ENCODE measurements at regions not wholly inside any gene's neighbourhood (a gene's known extent, or its start where the extent isn't known, plus 50 kb on each side); places are given as distances from the start of the nearest gene placed in this dataset.

DNA sequence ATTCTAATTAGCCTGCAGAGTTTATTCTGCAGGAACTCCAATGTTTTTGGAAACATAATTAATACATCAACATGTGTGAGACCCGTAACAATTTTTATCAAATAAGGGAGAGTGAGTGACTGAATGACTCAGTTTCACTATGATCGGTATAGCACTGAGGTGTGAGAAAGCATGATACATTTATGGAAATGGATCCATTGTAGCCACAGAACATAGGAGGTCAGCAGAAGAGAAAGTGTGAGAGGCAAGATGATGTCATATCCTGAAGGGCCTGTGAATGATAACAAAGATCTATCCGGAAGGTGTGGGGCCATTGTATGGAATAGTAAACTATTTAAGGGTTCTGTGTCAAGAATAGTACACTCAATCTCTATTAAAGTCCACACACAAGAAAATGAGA lies 1406.1 kb upstream of the TENM4 start:
- no peak for DNase-seq (ENCODE audit: low spot score)

DNA sequence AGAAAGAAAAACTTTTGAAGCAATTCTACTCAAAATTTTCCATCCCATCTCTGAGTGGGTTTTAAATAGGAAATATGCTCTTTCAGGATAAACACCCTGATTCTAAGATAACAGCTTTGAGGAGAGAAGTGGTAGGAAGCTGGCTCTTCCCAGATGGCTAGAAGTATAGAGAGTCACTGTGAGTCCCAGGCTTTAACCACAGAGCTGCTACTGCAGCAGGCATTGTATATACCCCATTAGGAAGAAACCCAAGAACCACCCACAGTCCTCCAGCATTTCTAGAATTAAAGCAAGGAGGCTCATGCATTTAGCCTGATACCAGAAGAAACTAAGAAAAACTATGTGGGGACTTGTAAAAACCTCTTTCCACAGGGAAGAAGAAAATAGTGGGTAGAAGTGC lies 1405.6 kb upstream of the TENM4 start:
- no peak for DNase-seq (ENCODE audit: low spot score)

DNA sequence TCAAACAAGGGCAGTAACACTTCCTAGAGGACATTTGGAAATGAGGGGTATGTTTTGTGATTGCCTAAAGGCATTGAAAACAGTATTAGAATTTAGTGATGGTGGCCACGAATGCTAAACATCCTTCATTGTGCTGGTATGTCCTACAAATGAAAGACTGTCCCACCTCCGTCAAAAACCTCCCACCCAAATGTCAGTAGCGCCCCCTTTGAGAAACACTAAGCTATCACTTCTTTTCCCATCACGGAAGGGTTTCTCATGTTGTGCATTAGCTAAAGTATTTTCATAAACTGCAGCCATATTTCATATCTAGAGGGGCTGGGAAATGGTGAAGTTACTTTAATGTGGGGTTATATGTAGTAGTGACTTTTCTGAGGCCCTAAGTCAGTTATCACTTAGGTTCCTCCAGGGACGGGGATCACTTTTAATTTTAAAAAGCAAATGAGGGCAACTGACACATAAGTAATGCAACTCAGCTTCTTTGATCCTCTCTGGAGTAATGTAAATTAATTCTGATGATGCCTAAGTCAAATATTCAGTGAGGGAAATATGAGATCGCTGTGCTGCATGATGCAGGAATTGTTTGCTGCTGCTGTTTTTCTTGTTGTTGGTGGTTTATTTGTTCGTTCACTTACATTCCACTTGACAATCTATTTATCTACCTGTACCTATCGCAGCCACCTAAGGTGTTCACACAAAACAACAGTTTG lies 1403.4 kb upstream of the TENM4 start:
- no peak for DNase-seq (ENCODE audit: low spot score)

DNA sequence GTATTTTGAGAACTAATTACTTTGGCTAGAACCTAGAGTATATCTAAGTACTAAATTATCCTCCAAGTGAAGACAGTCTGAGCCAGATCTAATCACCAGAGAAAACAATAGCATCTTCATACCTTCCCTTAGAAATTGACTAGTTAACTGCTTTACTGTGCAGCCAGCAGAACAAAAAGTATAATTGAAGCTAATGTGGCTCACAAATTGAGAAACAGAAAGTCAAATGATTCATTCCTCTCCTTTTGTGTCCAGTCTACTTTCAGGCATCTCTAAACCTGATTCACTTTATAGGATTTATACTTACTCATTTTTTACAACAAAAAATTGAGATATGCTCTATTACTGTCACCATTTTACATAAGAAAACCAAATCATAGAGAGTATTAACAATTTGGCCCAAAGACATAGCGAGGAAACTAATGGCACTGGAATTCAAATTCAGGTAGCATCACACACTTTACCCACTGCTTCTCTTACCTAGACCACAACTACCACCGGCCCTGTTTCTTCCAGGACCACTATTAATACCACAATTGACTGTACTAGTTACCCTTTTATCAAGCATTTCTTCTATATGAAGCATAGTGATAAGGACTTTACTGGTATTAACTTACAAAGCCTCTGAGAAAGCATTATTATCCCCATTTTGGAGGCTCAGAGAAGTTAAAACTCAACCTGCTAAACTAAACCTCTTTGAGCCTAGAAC lies 1402.6 kb upstream of the TENM4 start:
- no peak for DNase-seq (ENCODE audit: low spot score)

DNA sequence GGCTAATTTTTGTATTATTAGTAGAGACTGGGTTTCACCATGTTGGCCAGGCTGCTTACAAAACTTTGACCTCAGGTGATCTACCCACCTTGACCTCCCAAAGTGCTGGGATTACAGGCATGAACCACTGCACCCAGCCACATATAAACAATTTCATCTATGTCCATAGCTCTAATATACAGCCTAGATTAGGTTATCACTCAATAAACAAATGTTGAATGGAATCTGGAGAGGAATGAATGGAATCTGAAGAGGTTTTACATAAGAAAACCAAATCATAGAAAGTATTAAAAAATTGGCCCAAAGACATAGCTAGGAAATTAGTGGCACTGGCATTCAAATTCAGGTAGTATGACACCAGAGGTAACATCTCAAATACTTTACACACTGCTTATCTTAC lies 1401.4 kb upstream of the TENM4 start:
- no peak for DNase-seq (ENCODE audit: low spot score)

DNA sequence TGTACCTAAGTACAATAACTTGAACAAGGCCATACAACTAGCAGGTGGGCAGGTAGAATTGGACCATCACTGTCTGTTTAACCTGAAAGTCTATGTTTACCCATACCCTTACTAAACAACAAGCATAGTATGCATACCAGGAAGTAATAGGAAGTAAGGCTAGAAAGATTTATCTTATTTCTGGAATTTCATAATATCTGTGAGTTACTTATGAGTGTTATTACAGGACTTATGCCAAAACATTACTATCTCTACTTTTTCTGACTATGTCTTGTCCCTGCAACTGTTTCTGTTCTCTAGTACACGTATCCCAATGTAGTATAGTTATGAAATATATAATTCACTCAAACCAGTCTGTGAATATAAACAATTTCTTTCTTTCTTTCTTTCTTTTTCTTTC lies 1400.8 kb upstream of the TENM4 start:
- DNase-seq (ENCODE audit: low spot score), result no peak

DNA sequence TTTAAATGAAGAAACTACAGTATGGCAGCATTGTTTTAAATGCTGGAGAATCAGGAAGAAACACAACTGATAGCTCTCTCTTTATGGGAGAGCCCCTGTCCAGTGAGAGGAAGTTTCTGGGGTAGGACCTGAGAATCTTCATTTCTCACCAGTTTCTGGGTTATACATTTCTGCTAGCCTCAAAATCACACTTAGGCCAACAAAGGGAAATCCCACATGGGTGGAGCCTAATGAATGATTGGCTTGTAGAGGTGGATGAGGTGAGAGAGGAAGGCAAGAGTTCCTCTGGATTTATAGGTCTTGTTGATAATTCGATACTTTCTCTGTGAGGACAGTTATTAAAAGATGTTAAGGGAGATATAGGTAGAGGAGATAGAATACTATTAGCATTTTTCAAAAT lies 1397.3 kb upstream of the TENM4 start:
- DNase-seq (ENCODE audit: low spot score), result no peak

DNA sequence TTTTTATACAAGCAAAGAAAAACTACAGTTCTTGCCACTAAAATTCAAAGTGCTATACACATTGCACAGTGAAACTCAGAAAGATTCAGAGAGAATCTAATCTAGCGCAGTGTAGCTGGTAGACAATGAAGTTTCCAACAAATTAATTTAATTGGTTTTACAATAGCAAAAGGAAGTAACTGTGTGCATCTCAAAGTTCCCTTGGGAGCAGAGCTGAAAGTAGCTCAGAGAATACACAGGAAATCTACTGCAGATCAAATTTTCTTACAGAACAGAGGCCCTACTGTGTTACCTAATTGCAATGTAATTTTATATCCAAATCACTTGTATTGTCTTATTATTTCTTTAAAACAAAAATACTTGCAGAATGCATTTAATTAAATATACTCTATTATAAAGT lies 1396.2 kb upstream of the TENM4 start:
- no peak for DNase-seq (ENCODE audit: low spot score)

DNA sequence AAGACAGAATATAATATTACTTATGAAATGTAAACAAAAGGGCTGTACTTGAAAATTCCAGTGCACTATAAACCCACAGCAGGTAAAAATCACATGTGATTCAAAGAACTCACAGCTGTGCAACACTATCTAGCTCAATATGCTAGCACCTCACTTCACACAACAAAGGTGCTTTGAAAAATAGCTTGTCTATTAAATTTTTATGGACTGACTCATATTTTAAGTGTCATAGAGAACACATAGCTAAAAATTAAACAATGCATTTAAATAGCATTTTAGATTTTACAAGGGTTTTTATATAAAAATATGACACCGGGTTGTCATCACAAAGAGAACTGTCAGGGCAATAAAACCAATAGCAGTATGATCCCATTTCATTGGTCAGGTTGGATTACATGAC lies 1390.5 kb upstream of the TENM4 start:
- no peak for DNase-seq (ENCODE audit: low spot score)

DNA sequence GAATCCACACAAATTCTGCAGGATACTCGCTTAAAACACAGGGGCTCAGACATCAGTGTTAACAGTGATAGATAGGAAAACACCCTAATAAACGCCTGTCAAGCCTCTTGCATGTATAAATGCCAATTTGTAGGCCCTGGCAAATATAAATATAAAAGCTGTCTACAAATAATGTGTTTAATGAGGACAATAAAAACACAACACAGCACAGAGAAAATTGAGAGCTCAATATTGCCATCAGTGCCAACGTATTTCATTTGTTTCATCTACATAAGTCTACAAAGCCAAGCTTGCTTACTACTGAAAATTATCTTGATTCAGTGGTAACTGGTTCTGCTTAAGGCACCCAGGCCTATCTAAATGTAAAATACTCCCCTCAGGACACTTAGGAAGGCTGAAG lies 1387.0 kb upstream of the TENM4 start:
- no peak for DNase-seq (ENCODE audit: low spot score)

DNA sequence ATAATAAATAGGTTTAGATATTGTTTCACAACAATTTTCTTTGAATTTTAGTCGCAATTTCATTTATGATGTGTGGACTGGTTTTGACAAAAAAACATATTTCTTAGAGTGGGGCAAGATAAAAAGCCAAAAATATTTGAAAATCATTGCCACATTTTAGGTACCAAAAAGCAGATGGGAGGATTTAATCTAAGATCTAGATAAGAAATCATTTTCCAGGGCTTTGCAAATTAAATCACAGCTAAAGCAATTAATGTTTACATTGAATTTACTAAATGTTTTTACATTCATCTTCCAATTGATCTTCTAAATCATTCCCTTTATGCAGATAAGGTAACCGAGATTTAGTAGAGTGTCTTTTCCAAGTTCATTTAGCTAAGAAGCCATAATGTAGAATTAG lies 1386.0 kb upstream of the TENM4 start:
- DNase-seq (ENCODE audit: low spot score), result no peak

DNA sequence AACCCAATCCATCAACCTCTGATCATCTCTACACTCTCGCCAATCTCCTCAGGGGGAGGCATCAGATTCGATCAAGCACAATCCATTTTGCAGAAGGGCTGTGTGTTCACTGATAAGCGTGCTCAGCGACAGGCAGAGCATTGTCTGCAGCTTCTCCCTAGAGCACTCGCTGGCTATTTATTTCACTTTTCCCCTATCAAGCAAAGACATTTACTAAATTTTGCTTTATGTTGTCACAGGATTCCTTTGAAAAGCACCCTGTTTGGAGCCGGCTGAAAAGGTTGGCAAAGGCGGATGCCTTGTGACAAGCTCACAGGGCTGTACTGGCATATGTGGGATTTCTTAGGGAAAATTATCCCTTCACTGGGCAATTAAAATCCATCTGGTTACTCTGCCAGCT lies 1381.5 kb upstream of the TENM4 start:
- DNase-seq (ENCODE audit: low spot score), result no peak

DNA sequence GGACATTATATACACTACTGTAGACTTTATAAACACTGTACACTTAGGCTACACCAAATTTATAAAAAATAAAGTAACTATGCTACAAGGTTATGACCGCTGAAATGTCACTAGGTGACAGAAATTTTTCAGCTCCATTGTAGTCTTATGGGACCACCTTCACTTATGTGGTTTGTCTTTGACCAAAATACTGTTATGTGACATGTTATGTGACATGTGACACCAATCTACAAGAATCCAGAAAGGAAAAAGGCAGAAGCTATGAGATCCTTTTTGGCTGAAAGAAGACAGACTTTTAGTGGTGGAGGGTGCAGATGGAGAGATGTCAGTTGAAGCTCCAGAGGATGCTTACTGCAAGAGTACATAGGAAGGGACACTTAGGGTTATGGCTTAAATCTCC lies 1378.4 kb upstream of the TENM4 start:
- no peak for DNase-seq (ENCODE audit: low spot score)

DNA sequence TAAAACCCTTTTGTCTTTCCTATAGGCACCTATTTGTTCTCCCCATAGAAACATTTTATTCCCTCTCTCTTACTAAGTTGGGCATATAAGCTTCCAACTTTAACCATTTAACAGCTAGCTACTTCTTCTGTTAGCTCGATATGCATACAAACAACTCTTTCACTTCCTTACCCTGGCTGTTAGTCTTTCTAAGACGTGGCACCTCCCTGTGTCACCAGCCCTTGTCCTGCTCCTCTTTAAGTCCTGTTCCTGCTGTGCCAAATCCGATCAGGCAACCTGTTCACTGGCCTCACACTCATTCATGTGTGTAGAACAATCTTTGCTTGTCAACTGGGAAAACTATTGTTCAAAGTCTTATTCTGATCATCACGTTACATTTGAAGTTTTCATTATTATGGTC lies 1376.1 kb upstream of the TENM4 start:
- DNase-seq (ENCODE audit: low spot score), result no peak

DNA sequence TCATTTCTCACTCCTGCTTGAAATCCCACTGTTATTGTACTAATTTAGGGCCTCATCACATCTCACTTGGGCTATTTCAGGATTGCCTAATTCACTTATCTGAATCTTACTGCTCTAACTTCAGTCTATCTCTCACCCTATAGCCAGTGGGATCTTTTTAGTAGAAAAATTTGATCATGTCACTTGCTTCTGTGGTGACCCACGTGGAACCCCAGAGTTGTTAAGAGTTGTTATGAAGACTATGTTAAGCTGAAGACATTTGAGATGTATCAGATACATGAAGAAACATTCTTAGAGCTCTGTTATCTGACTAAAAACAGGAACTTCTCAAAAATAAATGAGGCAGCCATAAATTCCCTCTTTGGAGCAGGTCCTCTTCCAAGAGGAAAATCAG lies 1375.6 kb upstream of the TENM4 start:
- DNase-seq (ENCODE audit: low spot score), result no peak

DNA sequence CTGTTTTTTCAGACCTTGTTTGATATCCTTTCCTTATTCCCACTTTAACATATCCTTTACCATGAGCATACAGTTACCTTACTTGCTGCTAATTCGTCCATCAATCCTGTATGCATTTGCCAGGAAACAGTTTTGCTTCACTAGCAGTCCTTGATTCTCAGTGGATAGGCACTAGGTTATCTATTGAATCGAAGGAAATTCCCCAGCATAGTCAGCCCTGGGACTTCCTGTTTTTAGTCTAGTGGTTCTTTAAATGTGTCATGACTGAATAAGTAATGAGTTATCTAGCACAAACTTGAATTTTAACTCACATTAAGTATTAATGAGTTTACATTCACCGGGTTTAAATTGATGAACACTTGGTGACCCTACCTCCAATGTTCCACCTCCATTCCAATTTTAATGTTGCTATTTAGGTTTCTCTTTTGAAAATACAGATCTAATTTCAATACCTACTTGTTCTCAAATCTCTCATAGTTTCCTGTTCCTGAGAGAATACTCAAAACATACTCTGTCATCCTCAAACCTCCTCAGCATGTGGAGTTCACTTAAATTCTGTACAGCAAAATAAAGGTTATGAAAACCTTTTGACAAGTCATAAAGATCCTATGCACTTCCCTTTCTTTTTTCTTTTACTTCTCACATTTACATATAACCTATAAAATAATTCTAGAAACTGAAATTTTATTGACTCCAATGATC lies 1375.1 kb upstream of the TENM4 start:
- DNase-seq (ENCODE audit: low spot score), result no peak

DNA sequence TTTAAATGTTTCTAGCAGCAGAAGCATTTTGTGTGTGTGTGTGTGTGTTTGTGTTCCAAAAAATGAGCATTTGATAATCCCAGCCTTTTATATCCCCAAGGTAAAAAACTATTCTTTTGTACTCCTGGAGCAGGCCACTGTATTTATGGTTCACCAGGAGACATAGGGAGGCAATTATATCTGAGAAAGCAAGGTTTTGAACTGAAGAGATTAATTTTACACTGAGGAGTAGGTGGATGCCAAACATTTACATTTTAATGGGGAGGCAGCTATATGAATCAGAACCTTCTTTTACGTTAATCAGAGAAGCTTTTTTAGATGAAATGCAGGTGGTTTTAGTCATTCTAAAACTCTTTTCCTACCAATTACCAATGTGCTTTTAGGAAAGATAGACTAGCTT lies 1374.0 kb upstream of the TENM4 start:
- DNase-seq (ENCODE audit: low spot score), result no peak

DNA sequence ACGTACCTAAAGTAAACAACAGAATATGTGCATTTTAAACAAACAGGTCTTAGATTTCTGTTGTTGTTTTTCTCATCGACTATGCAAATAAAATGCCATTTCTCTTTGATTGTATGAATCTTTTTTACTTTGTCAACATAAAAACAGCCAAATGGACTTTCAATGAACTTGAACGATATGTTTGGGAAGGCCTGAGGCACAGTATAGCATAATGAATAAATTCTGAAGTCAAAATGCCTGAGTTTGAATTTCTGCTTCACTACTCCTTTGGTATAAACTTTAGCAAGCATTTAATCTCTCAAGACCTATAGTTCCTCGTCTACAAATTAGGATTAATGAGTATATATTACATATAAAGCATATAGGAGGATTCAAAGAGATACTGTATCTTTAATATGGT lies 1369.9 kb upstream of the TENM4 start:
- DNase-seq (ENCODE audit: low spot score), result no peak

DNA sequence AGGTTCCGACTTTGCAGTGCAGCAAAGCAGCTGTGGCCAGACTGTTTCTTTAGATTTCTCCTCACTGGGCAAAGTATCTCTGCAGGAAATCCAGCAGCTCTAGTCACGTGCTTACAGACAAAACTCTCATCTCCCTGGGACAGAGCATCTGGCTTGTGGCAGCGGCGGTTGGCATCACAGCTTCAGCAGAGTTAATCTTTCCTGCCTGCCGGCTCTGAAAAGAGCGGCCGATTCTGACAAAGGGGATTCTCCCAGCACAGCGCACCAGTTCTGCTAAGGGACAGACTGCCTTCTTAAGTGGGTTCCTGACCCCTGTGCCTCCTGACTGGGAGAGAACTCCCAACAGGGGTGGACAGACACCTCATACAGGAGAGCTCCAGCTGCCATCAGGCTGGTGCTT lies 1357.3 kb upstream of the TENM4 start:
- DNase-seq (ENCODE audit: low spot score), result no peak

DNA sequence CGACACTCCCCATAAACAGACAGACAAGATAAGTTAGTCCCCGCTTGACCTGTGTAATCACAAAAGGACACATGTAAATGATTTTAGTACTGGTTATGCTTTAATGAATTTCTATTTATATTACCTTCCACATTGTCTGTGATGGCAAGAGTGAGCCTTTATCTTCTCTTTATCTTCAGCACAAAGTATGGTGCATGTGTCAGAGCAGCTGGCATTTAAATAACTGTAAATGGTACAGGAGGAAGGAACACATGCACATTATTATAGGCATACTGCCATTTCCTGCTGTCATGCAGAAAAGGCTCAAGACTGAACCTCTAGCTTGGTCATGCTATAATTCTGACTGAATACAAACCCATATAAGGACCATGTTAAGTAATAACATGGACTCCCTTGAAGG lies 1342.7 kb upstream of the TENM4 start:
- DNase-seq (ENCODE audit: low spot score), result no peak

DNA sequence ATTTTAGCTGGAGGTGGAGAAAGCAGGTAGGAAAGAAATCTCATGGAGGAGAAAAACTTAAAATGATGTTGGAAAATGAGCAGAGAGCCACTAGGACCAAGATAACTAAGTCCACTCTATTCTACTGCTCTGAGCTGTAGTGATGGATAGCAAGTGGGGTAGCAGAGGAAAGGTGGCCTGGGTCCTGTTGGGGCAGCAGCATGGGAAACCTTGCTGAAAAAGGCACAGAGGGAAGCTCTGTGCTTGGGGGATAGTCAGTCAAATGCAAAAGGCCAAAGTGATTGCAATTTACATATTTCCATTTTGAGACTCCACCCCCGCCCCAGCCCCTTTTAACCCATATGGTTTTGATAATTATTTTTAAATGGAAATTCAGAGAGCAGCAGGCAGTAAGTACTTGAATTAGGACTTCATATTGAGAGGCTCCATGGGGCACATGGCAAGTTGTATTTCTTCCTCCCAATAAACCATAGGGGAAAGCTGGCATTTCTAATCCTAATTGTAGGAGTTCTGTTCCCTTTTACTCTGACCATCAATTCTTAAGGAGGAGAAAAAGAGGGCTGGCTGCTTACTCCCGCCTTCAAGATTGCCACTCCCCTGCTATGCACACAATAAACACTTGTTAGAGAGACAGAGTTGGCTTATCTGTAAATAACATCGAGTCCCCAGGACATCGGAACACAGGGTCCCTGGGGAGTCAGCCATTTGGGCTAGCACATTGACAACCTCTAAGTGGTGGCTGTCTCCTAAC lies 1341.5 kb upstream of the TENM4 start:
- no peak for DNase-seq (ENCODE audit: low spot score)

DNA sequence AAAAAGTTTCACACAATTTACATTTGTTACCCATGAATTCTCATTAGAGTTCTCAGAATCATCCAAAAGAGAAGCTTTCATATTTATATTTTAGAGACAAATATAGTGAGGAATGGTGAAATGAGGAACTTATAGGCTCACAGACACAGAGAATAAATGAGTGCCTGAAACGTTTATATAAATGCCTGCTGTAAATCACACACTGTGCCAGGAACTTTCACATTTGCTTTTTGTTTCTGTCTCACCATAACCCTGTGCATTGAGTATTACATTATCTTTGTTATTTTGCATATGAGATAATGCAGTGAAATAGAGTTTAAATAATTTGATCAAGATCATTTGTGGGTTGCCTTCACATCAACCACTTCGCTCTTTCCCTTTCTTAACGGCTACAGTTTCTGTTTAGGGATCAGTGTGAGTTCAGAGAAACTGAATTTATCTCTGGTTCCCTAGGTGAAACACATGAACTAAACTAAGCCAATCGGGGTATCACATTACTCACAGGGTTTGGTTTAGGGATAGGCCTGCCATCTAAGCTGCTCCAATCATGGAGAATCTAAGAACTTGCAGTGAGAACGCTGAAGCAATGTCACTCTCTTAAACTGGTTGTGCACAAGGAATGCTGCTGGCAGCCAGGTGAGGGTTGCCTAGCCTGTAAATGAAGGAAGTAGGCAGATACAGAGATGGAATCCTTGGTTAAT lies 1339.2 kb upstream of the TENM4 start:
- no peak for DNase-seq (ENCODE audit: low spot score)

All from CD4-positive, alpha-beta T cell treated with Interleukin-6 at 100 ng/mL for 8 hours (primary cell).